ENCODE measurements at regions not wholly inside any gene's neighbourhood (a gene's known extent, or its start where the extent isn't known, plus 50 kb on each side); places are given as distances from the start of the nearest gene placed in this dataset.
"Not testable (repeated sequence)": the region's sequence is repeated elsewhere in the genome, so short reads cannot be mapped to it uniquely, and the experiment has no call there.

DNA sequence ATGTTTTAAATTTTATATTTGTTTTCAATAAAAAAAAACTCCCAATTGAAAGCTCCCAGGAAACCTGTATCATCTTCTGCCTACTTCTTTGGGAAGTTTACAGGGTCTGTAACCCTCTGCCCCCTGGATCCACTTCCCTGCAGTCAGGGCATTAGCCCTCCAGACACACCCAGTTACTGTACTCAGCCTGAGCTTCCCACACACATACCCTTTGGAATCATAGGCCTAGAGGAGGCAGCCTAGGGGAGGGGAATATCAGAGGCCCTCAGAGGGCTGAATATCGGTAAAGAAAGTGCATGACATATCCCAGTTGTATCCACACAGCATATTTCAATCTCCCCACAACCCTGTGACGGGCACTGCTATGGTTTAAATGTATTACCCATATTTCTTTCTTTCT lies 56.2 kb upstream of the TFPI start:
- H3K4me3 Mint-ChIP-seq (ENCODE audit: unreplicated experiment); H3K4me1 Mint-ChIP-seq (ENCODE audit: insufficient read depth, unreplicated experiment); intact Hi-C loops (cut with micrococcal nuclease); H3K27ac Mint-ChIP-seq (ENCODE audit: low read depth, unreplicated experiment); DNase-seq (ENCODE audit: unreplicated experiment); H3K9me3 Mint-ChIP-seq (ENCODE audit: unreplicated experiment); H3K36me3 Mint-ChIP-seq (ENCODE audit: insufficient read depth, unreplicated experiment); BruUV-seq (replicated peaks); H3K27me3 Mint-ChIP-seq (ENCODE audit: insufficient read depth, unreplicated experiment): not testable (repeated sequence)
- POLR2A ChIA-PET = interaction anchor here (0.8 kb wide), 1 partner anchor 12 kb away, joined by 4 read pairs; no protein-coding TSS in a partner anchor
- CTCF ChIA-PET = interaction anchor here (1.0 kb wide), 1 partner anchor 9 kb away, joined by 4 read pairs; no protein-coding TSS in a partner anchor

- H3K36me3 Mint-ChIP-seq (ENCODE audit: insufficient read depth, unreplicated experiment) = no peaks in the 10 kb centered on the region
- intact Hi-C loops (cut with micrococcal nuclease) = no loop called here
- BruUV-seq (replicated peaks) = no TSS peak
- H3K9me3 Mint-ChIP-seq (ENCODE audit: unreplicated experiment) = no peaks in the 10 kb centered on the region
- no peak overlapping the region for H3K4me3 Mint-ChIP-seq (ENCODE audit: unreplicated experiment)
- POLR2A ChIA-PET = no interaction called here
- H3K4me1 Mint-ChIP-seq (ENCODE audit: insufficient read depth, unreplicated experiment) = peaks cover 6% of the 10 kb centered on the region
- no peaks in the 10 kb centered on the region for H3K27me3 Mint-ChIP-seq (ENCODE audit: insufficient read depth, unreplicated experiment)
- TF ChIP-seq, protein P1, sequence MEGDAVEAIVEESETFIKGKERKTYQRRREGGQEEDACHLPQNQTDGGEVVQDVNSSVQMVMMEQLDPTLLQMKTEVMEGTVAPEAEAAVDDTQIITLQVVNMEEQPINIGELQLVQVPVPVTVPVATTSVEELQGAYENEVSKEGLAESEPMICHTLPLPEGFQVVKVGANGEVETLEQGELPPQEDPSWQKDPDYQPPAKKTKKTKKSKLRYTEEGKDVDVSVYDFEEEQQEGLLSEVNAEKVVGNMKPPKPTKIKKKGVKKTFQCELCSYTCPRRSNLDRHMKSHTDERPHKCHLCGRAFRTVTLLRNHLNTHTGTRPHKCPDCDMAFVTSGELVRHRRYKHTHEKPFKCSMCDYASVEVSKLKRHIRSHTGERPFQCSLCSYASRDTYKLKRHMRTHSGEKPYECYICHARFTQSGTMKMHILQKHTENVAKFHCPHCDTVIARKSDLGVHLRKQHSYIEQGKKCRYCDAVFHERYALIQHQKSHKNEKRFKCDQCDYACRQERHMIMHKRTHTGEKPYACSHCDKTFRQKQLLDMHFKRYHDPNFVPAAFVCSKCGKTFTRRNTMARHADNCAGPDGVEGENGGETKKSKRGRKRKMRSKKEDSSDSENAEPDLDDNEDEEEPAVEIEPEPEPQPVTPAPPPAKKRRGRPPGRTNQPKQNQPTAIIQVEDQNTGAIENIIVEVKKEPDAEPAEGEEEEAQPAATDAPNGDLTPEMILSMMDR (IDR thresholded peaks at IDR 0.05; ENCODE audit: unreplicated experiment) = no peak
- H3K27ac Mint-ChIP-seq (ENCODE audit: low read depth, unreplicated experiment) = no peak overlapping the region
- DNase-seq (ENCODE audit: unreplicated experiment) = no peak
- CTCF ChIA-PET = interaction anchor here (0.8 kb wide), 1 partner anchor 19 kb away, joined by 3 read pairs; no protein-coding TSS in a partner anchor
Measured at GRCh38 chr2:187612857-187613256, 58.6 kb upstream of the TFPI start.

- no peaks in the 10 kb centered on the region for H3K36me3 Mint-ChIP-seq (ENCODE audit: insufficient read depth, unreplicated experiment)
- intact Hi-C loops (cut with micrococcal nuclease) = no loop called here
- POLR2A ChIA-PET = no interaction called here
- TF ChIP-seq, protein P1 (IDR thresholded peaks at IDR 0.05; ENCODE audit: unreplicated experiment) = no peak
- CTCF ChIA-PET = interaction anchor here (0.9 kb wide), 1 partner anchor 11 kb away, joined by 4 read pairs; no protein-coding TSS in a partner anchor
- no peak overlapping the region for H3K27ac Mint-ChIP-seq (ENCODE audit: low read depth, unreplicated experiment)
- H3K4me1 Mint-ChIP-seq (ENCODE audit: insufficient read depth, unreplicated experiment) = peaks cover 6% of the 10 kb centered on the region
- BruUV-seq (replicated peaks) = no TSS peak
- no peaks in the 10 kb centered on the region for H3K27me3 Mint-ChIP-seq (ENCODE audit: insufficient read depth, unreplicated experiment)
- no peaks in the 10 kb centered on the region for H3K9me3 Mint-ChIP-seq (ENCODE audit: unreplicated experiment)
- DNase-seq (ENCODE audit: unreplicated experiment) = no peak
- no peak overlapping the region for H3K4me3 Mint-ChIP-seq (ENCODE audit: unreplicated experiment)
Measured at GRCh38 chr2:187614756-187615155, 60.5 kb upstream of the TFPI start.

- H3K4me1 Mint-ChIP-seq (ENCODE audit: insufficient read depth, unreplicated experiment) = peaks cover 6% of the 10 kb centered on the region
- CTCF ChIA-PET = interaction anchor here (0.9 kb wide), 1 partner anchor 10 kb away, joined by 4 read pairs; no protein-coding TSS in a partner anchor
- no peak overlapping the region for H3K4me3 Mint-ChIP-seq (ENCODE audit: unreplicated experiment)
- H3K27ac Mint-ChIP-seq (ENCODE audit: low read depth, unreplicated experiment) = no peak overlapping the region
- BruUV-seq (replicated peaks) = no TSS peak
- POLR2A ChIA-PET = no interaction called here
- no peak for DNase-seq (ENCODE audit: unreplicated experiment)
- H3K36me3 Mint-ChIP-seq (ENCODE audit: insufficient read depth, unreplicated experiment) = no peaks in the 10 kb centered on the region
- no peaks in the 10 kb centered on the region for H3K9me3 Mint-ChIP-seq (ENCODE audit: unreplicated experiment)
- intact Hi-C loops (cut with micrococcal nuclease) = no loop called here
- no peaks in the 10 kb centered on the region for H3K27me3 Mint-ChIP-seq (ENCODE audit: insufficient read depth, unreplicated experiment)
- TF ChIP-seq, protein P1 (IDR thresholded peaks at IDR 0.05; ENCODE audit: unreplicated experiment) = no peak
Measured at GRCh38 chr2:187615364-187615763, 61.1 kb upstream of the TFPI start.

- ChIA-PET POLR2A (no interaction called here), CTCF (no interaction called here)
- Mint-ChIP-seq H3K36me3 (ENCODE audit: insufficient read depth, unreplicated experiment) (no peaks in the 10 kb centered on the region), H3K9me3 (ENCODE audit: unreplicated experiment) (no peaks in the 10 kb centered on the region), H3K4me1 (ENCODE audit: insufficient read depth, unreplicated experiment) (peaks cover 6% of the 10 kb centered on the region), H3K4me3 (ENCODE audit: unreplicated experiment) (no peak overlapping the region), H3K27ac (ENCODE audit: low read depth, unreplicated experiment) (no peak overlapping the region), H3K27me3 (ENCODE audit: insufficient read depth, unreplicated experiment) (no peaks in the 10 kb centered on the region)
- DNase-seq (ENCODE audit: unreplicated experiment) = no peak
- intact Hi-C loops (cut with micrococcal nuclease) = no loop called here
- TF ChIP-seq, protein P1 (IDR thresholded peaks at IDR 0.05; ENCODE audit: unreplicated experiment) = no peak
- BruUV-seq (replicated peaks) = no TSS peak
Measured at GRCh38 chr2:187615902-187616301, 61.7 kb upstream of the TFPI start.

Measured in MCF 10A (cell line).